ENCODE measurements at regions not wholly inside any gene's neighbourhood (a gene's known extent, or its start where the extent isn't known, plus 50 kb on each side); places are given as distances from the start of the nearest gene placed in this dataset.

GRCh38 chr5:74392711-74393351 lies 247.7 kb downstream of the ENC1 start:
- 73 to 85% (median 77%) methylated on average over 3 of the region's 3 CpGs for WGBS, 3 donors
- H3K27me3 ChIP-seq (ENCODE audit: insufficient read depth in 3 of 3, low read length in 2 of 3) = no peaks in the 10 kb centered on the region
- ATAC-seq = no peak
- no peak for TF ChIP-seq CTCF (IDR thresholded peaks at IDR 0.05)
- intact Hi-C loops (cut with DNase I) = no loop called here
- no peak overlapping the region for H3K4me3 ChIP-seq
- H3K9me3 ChIP-seq = no peaks in the 10 kb centered on the region
- H3K27ac ChIP-seq = no peak overlapping the region
- no peak for DNase-seq
- peaks cover 22% of the 10 kb centered on the region for H3K4me1 ChIP-seq
- no peaks in the 10 kb centered on the region for H3K36me3 ChIP-seq (ENCODE audit: insufficient read depth in 1 of 2, low read depth in 1 of 2)

GRCh38 chr5:74391410-74391809 lies 249.1 kb downstream of the ENC1 start:
- H3K27me3 ChIP-seq (ENCODE audit: insufficient read depth in 3 of 3, low read length in 2 of 3) = no peaks in the 10 kb centered on the region
- no peak for TF ChIP-seq CTCF (IDR thresholded peaks at IDR 0.05)
- H3K4me3 ChIP-seq = no peak overlapping the region
- no peak overlapping the region for H3K27ac ChIP-seq
- no peaks in the 10 kb centered on the region for H3K36me3 ChIP-seq (ENCODE audit: insufficient read depth in 1 of 2, low read depth in 1 of 2)
- intact Hi-C loops (cut with DNase I) = no loop called here
- no peaks in the 10 kb centered on the region for H3K9me3 ChIP-seq
- WGBS, 3 donors = 89 to 96% (median 92%) methylated on average over 3 of the region's 3 CpGs
- peaks cover 10% of the 10 kb centered on the region for H3K4me1 ChIP-seq
- ATAC-seq (no peak), DNase-seq (no peak)

GRCh38 chr5:74390822-74391221 lies 249.7 kb downstream of the ENC1 start:
- WGBS, 3 donors = 89 to 95% (median 94%) methylated on average over 2 of the region's 2 CpGs
- no peak for TF ChIP-seq CTCF (IDR thresholded peaks at IDR 0.05)

GRCh38 chr5:74390306-74390637 lies 250.3 kb downstream of the ENC1 start:
- TF ChIP-seq CTCF (IDR thresholded peaks at IDR 0.05) = no peak
- H3K4me1 ChIP-seq = peaks cover 10% of the 10 kb centered on the region
- H3K27me3 ChIP-seq (ENCODE audit: insufficient read depth in 3 of 3, low read length in 2 of 3) = no peaks in the 10 kb centered on the region
- H3K9me3 ChIP-seq = no peaks in the 10 kb centered on the region
- ATAC-seq (no peak), DNase-seq (no peak)
- H3K4me3 ChIP-seq = no peak overlapping the region
- H3K27ac ChIP-seq = peak overlapping the region; percentile 34
- WGBS, 3 donors = 87 to 98% (median 92%) methylated on average over 1 of the region's 1 CpG
- no peaks in the 10 kb centered on the region for H3K36me3 ChIP-seq (ENCODE audit: insufficient read depth in 1 of 2, low read depth in 1 of 2)
- intact Hi-C loops (cut with DNase I) = no loop called here

More at GRCh38 chr5:74390822-74391221, 249.7 kb downstream of the ENC1 start:
- ATAC-seq (no peak), DNase-seq (no peak)
- Histone ChIP-seq H3K27me3 (ENCODE audit: insufficient read depth in 3 of 3, low read length in 2 of 3) (no peaks in the 10 kb centered on the region), H3K27ac (no peak overlapping the region), H3K4me3 (no peak overlapping the region), H3K9me3 (no peaks in the 10 kb centered on the region), H3K36me3 (ENCODE audit: insufficient read depth in 1 of 2, low read depth in 1 of 2) (no peaks in the 10 kb centered on the region), H3K4me1 (peaks cover 10% of the 10 kb centered on the region)
- intact Hi-C loops (cut with DNase I) = no loop called here
